ENCODE measurements at regions not wholly inside any gene's neighbourhood (a gene's known extent, or its start where the extent isn't known, plus 50 kb on each side); places are given as distances from the start of the nearest gene placed in this dataset.
"Not testable (repeated sequence)": the region's sequence is repeated elsewhere in the genome, so short reads cannot be mapped to it uniquely, and the experiment has no call there.

DNA sequence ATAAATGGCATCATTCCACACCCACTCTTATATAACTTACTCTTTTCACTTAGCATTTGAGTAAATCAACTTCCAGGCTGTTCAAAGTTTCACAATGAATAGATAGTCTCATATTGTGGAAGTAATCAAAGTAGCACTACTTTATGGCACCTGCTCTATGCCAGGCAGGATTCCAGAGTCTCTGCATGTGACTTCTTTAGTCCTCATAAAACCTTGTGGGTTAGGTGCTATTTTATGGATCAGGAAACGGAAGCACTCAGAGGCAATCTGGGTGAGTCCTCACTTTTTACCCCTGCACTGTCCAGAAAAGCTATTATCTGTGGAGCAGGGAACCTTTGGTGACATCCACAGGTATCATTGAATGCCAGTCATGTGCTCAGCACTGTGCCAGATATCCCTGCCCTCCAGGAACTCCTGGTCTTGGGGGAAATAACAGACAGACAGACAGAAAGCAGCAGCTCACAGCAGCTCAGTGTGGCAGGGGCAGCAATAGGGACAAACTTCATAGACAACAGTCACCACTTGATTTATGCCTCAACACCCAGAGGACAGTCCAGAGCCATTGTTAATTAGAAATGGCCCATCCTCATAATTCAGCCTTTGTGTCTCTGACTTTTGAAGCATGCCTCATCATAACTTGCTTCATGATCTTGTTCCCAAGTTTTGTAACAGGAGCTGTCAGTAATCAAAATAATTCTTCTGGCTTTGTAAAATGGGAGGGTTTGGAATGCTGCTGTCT is 160.6 kb downstream of the SEC23IP start:
- no peak overlapping the region for H3K27ac ChIP-seq
- no peak overlapping the region for H3K4me3 ChIP-seq
- H3K4me1 ChIP-seq, result peaks cover 20% of the 10 kb centered on the region
- H3K36me3 Mint-ChIP-seq, result no peaks in the 10 kb centered on the region
- no peak overlapping the region for H3K4me3 Mint-ChIP-seq
- TF ChIP-seq EZH2phosphoT487 (IDR thresholded peaks at IDR 0.05) (no peak), EZH2 (IDR thresholded peaks at IDR 0.05) (no peak)
- TF ChIP-seq, protein P1, sequence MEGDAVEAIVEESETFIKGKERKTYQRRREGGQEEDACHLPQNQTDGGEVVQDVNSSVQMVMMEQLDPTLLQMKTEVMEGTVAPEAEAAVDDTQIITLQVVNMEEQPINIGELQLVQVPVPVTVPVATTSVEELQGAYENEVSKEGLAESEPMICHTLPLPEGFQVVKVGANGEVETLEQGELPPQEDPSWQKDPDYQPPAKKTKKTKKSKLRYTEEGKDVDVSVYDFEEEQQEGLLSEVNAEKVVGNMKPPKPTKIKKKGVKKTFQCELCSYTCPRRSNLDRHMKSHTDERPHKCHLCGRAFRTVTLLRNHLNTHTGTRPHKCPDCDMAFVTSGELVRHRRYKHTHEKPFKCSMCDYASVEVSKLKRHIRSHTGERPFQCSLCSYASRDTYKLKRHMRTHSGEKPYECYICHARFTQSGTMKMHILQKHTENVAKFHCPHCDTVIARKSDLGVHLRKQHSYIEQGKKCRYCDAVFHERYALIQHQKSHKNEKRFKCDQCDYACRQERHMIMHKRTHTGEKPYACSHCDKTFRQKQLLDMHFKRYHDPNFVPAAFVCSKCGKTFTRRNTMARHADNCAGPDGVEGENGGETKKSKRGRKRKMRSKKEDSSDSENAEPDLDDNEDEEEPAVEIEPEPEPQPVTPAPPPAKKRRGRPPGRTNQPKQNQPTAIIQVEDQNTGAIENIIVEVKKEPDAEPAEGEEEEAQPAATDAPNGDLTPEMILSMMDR (IDR thresholded peaks at IDR 0.05), result no peak
- H3F3A ChIP-seq (ENCODE audit: low read depth), result no peaks in the 10 kb centered on the region
- no peak overlapping the region for H3K9ac ChIP-seq
- H3K27me3 ChIP-seq, result no peaks in the 10 kb centered on the region
- H3K27ac Mint-ChIP-seq, result no peak overlapping the region
- H3K79me2 ChIP-seq (ENCODE audit: low read depth), result no peaks in the 10 kb centered on the region
- no peak for DNase-seq (ENCODE audit: low spot score)
- H2AFZ ChIP-seq (replicated peaks), result no peak overlapping the region
- no peaks in the 10 kb centered on the region for H3K4me1 Mint-ChIP-seq
- no peaks in the 10 kb centered on the region for H3K36me3 ChIP-seq
- H3K9me3 Mint-ChIP-seq, result peaks cover 3% of the 10 kb centered on the region
- H3K4me2 ChIP-seq, result no peak overlapping the region
- H3K9me3 ChIP-seq (ENCODE audit: low read depth), result no peaks in the 10 kb centered on the region
- no peaks in the 10 kb centered on the region for H4K20me1 ChIP-seq (ENCODE audit: low read depth)
- peaks cover 2% of the 10 kb centered on the region for H3K27me3 Mint-ChIP-seq (ENCODE audit: insufficient read depth, low read depth)

DNA sequence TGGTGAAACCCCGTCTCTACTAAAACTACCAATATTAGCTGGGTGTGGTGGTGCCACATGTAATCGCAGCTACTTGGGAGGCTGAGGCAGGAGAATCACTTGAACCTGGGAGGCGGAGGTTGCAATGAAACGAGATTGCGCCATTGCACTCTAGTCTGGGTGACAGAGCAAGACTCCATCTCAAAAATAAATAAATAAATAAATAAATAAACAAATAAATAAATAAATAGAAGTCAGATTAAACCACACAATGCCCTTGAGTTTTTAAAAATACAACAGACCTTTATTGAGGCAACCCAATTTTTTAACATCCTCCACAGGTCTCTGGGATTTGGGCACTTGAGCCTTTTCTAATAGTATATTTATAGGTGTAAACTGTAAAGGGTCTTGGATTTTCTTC is 167.3 kb downstream of the SEC23IP start:
- not testable (repeated sequence) for H3K4me2 ChIP-seq; H2AFZ ChIP-seq (replicated peaks); H3K9me3 Mint-ChIP-seq; H3K4me3 Mint-ChIP-seq; H3K9me3 ChIP-seq (ENCODE audit: low read depth); H3K79me2 ChIP-seq (ENCODE audit: low read depth); H3K27ac Mint-ChIP-seq; H3K9ac ChIP-seq; H3K36me3 ChIP-seq; H3K4me3 ChIP-seq; DNase-seq (ENCODE audit: low spot score); H3K36me3 Mint-ChIP-seq; H3F3A ChIP-seq (ENCODE audit: low read depth); H3K27me3 ChIP-seq; H4K20me1 ChIP-seq (ENCODE audit: low read depth); H3K4me1 ChIP-seq; H3K27me3 Mint-ChIP-seq (ENCODE audit: insufficient read depth, low read depth); H3K27ac ChIP-seq; H3K4me1 Mint-ChIP-seq

DNA sequence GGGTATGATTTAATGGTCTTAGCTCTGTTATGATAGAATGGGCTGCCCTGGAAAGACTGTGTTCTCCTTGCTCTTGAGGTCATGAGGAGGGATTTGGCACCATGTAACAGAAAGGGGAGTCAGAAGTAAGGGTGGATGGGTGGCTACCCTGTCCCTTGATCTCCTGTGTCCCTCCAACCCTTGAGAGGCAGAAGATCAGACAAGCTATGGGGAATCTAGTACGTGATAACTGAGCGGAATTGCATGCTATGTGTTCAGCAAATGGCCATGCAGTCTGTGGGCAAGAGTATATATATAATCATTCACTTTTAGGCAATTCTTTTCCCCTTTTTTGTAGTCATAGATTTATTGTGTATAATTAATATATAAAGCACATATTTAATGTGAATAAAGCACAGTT is 174.9 kb downstream of the SEC23IP start:
- H3K4me3 Mint-ChIP-seq, result no peak overlapping the region
- Histone ChIP-seq H3K79me2 (ENCODE audit: low read depth) (no peaks in the 10 kb centered on the region), H3F3A (ENCODE audit: low read depth) (no peaks in the 10 kb centered on the region), H3K27me3 (no peaks in the 10 kb centered on the region), H4K20me1 (ENCODE audit: low read depth) (no peaks in the 10 kb centered on the region), H3K4me3 (no peak overlapping the region), H3K4me2 (no peak overlapping the region), H2AFZ (replicated peaks) (no peak overlapping the region), H3K27ac (no peak overlapping the region), H3K9me3 (ENCODE audit: low read depth) (no peaks in the 10 kb centered on the region), H3K36me3 (no peaks in the 10 kb centered on the region), H3K4me1 (no peaks in the 10 kb centered on the region), H3K9ac (no peak overlapping the region)
- no peak overlapping the region for H3K27ac Mint-ChIP-seq
- H3K9me3 Mint-ChIP-seq, result peaks cover 7% of the 10 kb centered on the region
- H3K36me3 Mint-ChIP-seq, result no peaks in the 10 kb centered on the region
- no peak for DNase-seq (ENCODE audit: low spot score)
- no peaks in the 10 kb centered on the region for H3K4me1 Mint-ChIP-seq
- H3K27me3 Mint-ChIP-seq (ENCODE audit: insufficient read depth, low read depth), result no peaks in the 10 kb centered on the region
- TF ChIP-seq, protein P1 (IDR thresholded peaks at IDR 0.05), result no peak
- TF ChIP-seq EZH2 (IDR thresholded peaks at IDR 0.05), result no peak
- TF ChIP-seq EZH2phosphoT487 (IDR thresholded peaks at IDR 0.05), result no peak

DNA sequence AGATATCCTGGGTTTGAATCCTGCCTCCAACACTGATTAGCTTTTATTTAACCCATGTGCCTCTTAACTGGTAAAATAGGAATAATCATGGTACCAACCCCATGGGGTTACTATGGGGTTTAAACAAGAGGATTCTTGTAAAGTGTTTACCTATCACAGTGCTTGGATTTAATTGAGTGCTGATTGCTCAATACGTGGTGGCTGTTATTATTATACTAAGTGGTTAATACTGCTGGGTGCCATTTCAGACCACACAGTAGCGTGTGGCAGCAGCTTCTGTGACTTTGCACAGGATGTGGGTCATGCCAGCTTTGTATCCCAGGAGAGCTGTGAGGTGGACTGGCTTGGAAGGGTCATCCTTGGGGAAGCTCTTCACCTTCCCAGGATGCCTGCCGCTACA is 177.2 kb downstream of the SEC23IP start:
- peak overlapping the region; percentile 68 for H2AFZ ChIP-seq (replicated peaks)
- H3K9ac ChIP-seq, result no peak overlapping the region
- no peaks in the 10 kb centered on the region for H3K27me3 ChIP-seq
- H3K27me3 Mint-ChIP-seq (ENCODE audit: insufficient read depth, low read depth), result no peaks in the 10 kb centered on the region
- no peaks in the 10 kb centered on the region for H3K9me3 ChIP-seq (ENCODE audit: low read depth)
- H4K20me1 ChIP-seq (ENCODE audit: low read depth), result no peaks in the 10 kb centered on the region
- H3K27ac ChIP-seq, result no peak overlapping the region
- no peaks in the 10 kb centered on the region for H3K4me1 Mint-ChIP-seq
- DNase-seq (ENCODE audit: low spot score), result no peak
- H3K4me3 Mint-ChIP-seq, result no peak overlapping the region
- H3K4me2 ChIP-seq, result no peak overlapping the region
- H3K79me2 ChIP-seq (ENCODE audit: low read depth), result no peaks in the 10 kb centered on the region
- H3K9me3 Mint-ChIP-seq, result peaks cover 10% of the 10 kb centered on the region
- no peaks in the 10 kb centered on the region for H3K4me1 ChIP-seq
- no peak for TF ChIP-seq EZH2phosphoT487 (IDR thresholded peaks at IDR 0.05)
- H3K36me3 ChIP-seq, result no peaks in the 10 kb centered on the region
- no peaks in the 10 kb centered on the region for H3K36me3 Mint-ChIP-seq
- H3K27ac Mint-ChIP-seq, result no peak overlapping the region
- H3F3A ChIP-seq (ENCODE audit: low read depth), result no peaks in the 10 kb centered on the region
- H3K4me3 ChIP-seq, result no peak overlapping the region

Data from neural progenitor cell (in vitro differentiated cells).